WTC11 (cell line): ENCODE measurements at regions not wholly inside any gene's neighbourhood (a gene's known extent, or its start where the extent isn't known, plus 50 kb on each side); places are given as distances from the start of the nearest gene placed in this dataset.

ENCODE experiments used
- ATAC-seq: fragments of 200-7000 bp; cut with Tn5 transposase; 2 replicates; pipeline ENCODE4 v1.10.0; 2021; ENCODE audit warnings: mild to moderate bottlenecking, moderate library complexity
- CTCF ChIA-PET: fragments of 300-600 bp; sonication (Branson Sonifier 250); formaldehyde crosslinking; loops from one replicate; lab custom pipeline; 2021; ENCODE audit warnings: antibody characterized with exemption; lab: Charles Lee
- POLR2A ChIA-PET: fragments of 350-600 bp; sonication (Branson Sonifier 250); formaldehyde crosslinking; loops from one replicate; lab custom pipeline; 2021; ENCODE audit warnings: antibody characterized with exemption; lab: Charles Lee
- DNase-seq: peaks from one replicate; pipeline ENCODE4 v3.0.0; 2021; ENCODE audit warnings: low spot score
- H3K27ac Mint-ChIP-seq: 2 replicates; pipeline ENCODE4 v1.8.0; 2021; ENCODE audit warnings: mixed read lengths
- H3K27me3 Mint-ChIP-seq: 2 replicates; pipeline ENCODE4 v1.8.0; 2021; ENCODE audit warnings: low read depth, mild to moderate bottlenecking, moderate library complexity, mixed read lengths
- H3K36me3 Mint-ChIP-seq: 2 replicates; pipeline ENCODE4 v1.8.0; 2021; ENCODE audit warnings: mixed read lengths
- H3K4me1 Mint-ChIP-seq: 2 replicates; pipeline ENCODE4 v1.8.0; 2022; ENCODE audit warnings: mixed read lengths
- H3K4me3 Mint-ChIP-seq: 2 replicates; pipeline ENCODE4 v1.8.0; 2021; ENCODE audit warnings: mild to moderate bottlenecking, moderate library complexity, mixed read lengths
- H3K9me3 Mint-ChIP-seq: 2 replicates; pipeline ENCODE4 v1.8.0; 2021; ENCODE audit warnings: mixed read lengths
- CREM ChIP-seq: sonication (generic); formaldehyde crosslinking; IDR thresholded peaks from 2 replicates; pipeline ENCODE4 v1.8.1; 2022; ENCODE audit warnings: mild to moderate bottlenecking, missing genetic modification reagents, moderate library complexity
- ESRRA ChIP-seq: sonication (generic); formaldehyde crosslinking; IDR thresholded peaks from 2 replicates; pipeline ENCODE4 v1.8.1; 2022; ENCODE audit warnings: mild to moderate bottlenecking, missing genetic modification reagents, borderline replicate concordance
- ETV6 ChIP-seq: sonication (generic); formaldehyde crosslinking; IDR thresholded peaks from 2 replicates; pipeline ENCODE4 v1.8.1; 2022; ENCODE audit warnings: mild to moderate bottlenecking, missing genetic modification reagents
- FOXP1 ChIP-seq: sonication (generic); formaldehyde crosslinking; IDR thresholded peaks from 2 replicates; pipeline ENCODE4 v1.8.0; 2022; ENCODE audit warnings: missing genetic modification reagents, mild to moderate bottlenecking, moderate library complexity, borderline replicate concordance
- GTF2I ChIP-seq: fragments of 250-450 bp; sonication (Bioruptor Pico); conservative IDR thresholded peaks from 2 replicates; pipeline ENCODE4 v1.4.0; 2021; ENCODE audit warnings: mild to moderate bottlenecking
- IRF2 ChIP-seq: sonication (generic); formaldehyde crosslinking; IDR thresholded peaks from 2 replicates; pipeline ENCODE4 v1.8.0; 2022; ENCODE audit warnings: low read depth, missing genetic modification reagents, borderline replicate concordance
- NR3C1 ChIP-seq: sonication (generic); formaldehyde crosslinking; conservative IDR thresholded peaks from 2 replicates; pipeline ENCODE4 v1.8.1; 2023; ENCODE audit warnings: low read depth, mild to moderate bottlenecking, missing genetic modification reagents
- SMAD3 ChIP-seq: sonication (generic); formaldehyde crosslinking; IDR thresholded peaks from 2 replicates; pipeline ENCODE4 v1.8.0; 2022; ENCODE audit warnings: missing genetic modification reagents, mild to moderate bottlenecking, borderline replicate concordance
- SMAD4 ChIP-seq: sonication (generic); formaldehyde crosslinking; IDR thresholded peaks from 2 replicates; pipeline ENCODE4 v1.8.0; 2022; ENCODE audit warnings: mild to moderate bottlenecking, missing genetic modification reagents
- ZNF121 ChIP-seq: sonication (generic); formaldehyde crosslinking; IDR thresholded peaks from 2 replicates; pipeline ENCODE4 v1.8.0; 2023; ENCODE audit warnings: missing genetic modification reagents
- ZNF138 ChIP-seq: sonication (generic); formaldehyde crosslinking; conservative IDR thresholded peaks from 2 replicates; pipeline ENCODE4 v1.8.1; 2022; ENCODE audit warnings: mild to moderate bottlenecking, moderate library complexity, missing genetic modification reagents
- ZNF232 ChIP-seq: sonication (generic); formaldehyde crosslinking; IDR thresholded peaks from 2 replicates; pipeline ENCODE4 v1.8.0; 2022; ENCODE audit warnings: mild to moderate bottlenecking, missing genetic modification reagents
- ZNF317 ChIP-seq: sonication (generic); formaldehyde crosslinking; IDR thresholded peaks from 2 replicates; pipeline ENCODE4 v1.8.1; 2023; ENCODE audit warnings: low read depth, mild to moderate bottlenecking, moderate library complexity, missing genetic modification reagents, borderline replicate concordance
- ZNF416 ChIP-seq: fragments of 250-450 bp; sonication (Bioruptor Pico); IDR thresholded peaks from 2 replicates; pipeline ENCODE4 v1.9.0; 2021; ENCODE audit warnings: mild to moderate bottlenecking, inconsistent platforms
- TF ChIP-seq, protein P1 (sequence below): sonication (generic); formaldehyde crosslinking; IDR thresholded peaks from 2 replicates; pipeline ENCODE4 v1.8.1; 2023; ENCODE audit warnings: mild to moderate bottlenecking, missing genetic modification reagents
- TF ChIP-seq, protein P2 (sequence below): sonication (generic); formaldehyde crosslinking; IDR thresholded peaks from 2 replicates; pipeline ENCODE4 v1.8.1; 2022; ENCODE audit warnings: low read depth, missing genetic modification reagents, borderline replicate concordance
- TF ChIP-seq, protein P3 (sequence below): sonication (generic); formaldehyde crosslinking; IDR thresholded peaks from 2 replicates; pipeline ENCODE4 v1.8.1; 2023; ENCODE audit warnings: mild to moderate bottlenecking, missing genetic modification reagents
- TF ChIP-seq, protein P4 (sequence below): sonication (generic); formaldehyde crosslinking; IDR thresholded peaks from 2 replicates; pipeline ENCODE4 v1.8.1; 2022; ENCODE audit warnings: mild to moderate bottlenecking, moderate library complexity, missing genetic modification reagents
- TF ChIP-seq, protein P5 (sequence below): sonication (generic); formaldehyde crosslinking; IDR thresholded peaks from 2 replicates; pipeline ENCODE4 v1.8.1; 2022; ENCODE audit warnings: mild to moderate bottlenecking, missing genetic modification reagents, moderate library complexity, borderline replicate concordance
- TF ChIP-seq, protein P6 (sequence below): sonication (generic); formaldehyde crosslinking; IDR thresholded peaks from 2 replicates; pipeline ENCODE4 v1.8.0; 2023; ENCODE audit warnings: missing genetic modification reagents, mild to moderate bottlenecking, borderline replicate concordance
- TF ChIP-seq, protein P7 (sequence below): sonication (generic); formaldehyde crosslinking; IDR thresholded peaks from 2 replicates; pipeline ENCODE4 v1.8.0; 2023; ENCODE audit warnings: missing genetic modification reagents
- TF ChIP-seq, protein P8 (sequence below): sonication (generic); formaldehyde crosslinking; IDR thresholded peaks from 2 replicates; pipeline ENCODE4 v1.8.1; 2023; ENCODE audit warnings: mild to moderate bottlenecking, missing genetic modification reagents, moderate library complexity

DNA sequence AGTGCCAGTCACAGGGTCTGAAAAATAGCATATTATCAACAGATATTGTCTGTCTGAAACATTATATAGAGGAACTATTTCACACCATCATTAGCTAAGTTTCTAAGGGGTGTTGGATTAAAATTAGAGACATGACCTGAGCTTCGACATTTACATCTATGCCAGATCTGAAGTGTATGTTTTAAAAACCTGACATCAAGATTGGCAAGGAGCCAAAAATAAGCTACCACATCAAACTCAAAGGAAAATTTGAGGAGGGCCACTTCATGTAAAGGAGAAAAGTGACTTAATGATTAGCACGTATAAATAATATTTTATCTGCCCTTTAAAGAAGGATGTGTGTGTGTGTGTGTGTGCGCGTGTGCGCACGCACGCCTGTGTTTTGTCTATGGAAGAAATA is 752.0 kb upstream of the GRM7 start (continued):
- TF ChIP-seq, protein P1, sequence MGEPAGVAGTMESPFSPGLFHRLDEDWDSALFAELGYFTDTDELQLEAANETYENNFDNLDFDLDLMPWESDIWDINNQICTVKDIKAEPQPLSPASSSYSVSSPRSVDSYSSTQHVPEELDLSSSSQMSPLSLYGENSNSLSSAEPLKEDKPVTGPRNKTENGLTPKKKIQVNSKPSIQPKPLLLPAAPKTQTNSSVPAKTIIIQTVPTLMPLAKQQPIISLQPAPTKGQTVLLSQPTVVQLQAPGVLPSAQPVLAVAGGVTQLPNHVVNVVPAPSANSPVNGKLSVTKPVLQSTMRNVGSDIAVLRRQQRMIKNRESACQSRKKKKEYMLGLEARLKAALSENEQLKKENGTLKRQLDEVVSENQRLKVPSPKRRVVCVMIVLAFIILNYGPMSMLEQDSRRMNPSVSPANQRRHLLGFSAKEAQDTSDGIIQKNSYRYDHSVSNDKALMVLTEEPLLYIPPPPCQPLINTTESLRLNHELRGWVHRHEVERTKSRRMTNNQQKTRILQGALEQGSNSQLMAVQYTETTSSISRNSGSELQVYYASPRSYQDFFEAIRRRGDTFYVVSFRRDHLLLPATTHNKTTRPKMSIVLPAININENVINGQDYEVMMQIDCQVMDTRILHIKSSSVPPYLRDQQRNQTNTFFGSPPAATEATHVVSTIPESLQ: no peak
- TF ChIP-seq, protein P2, sequence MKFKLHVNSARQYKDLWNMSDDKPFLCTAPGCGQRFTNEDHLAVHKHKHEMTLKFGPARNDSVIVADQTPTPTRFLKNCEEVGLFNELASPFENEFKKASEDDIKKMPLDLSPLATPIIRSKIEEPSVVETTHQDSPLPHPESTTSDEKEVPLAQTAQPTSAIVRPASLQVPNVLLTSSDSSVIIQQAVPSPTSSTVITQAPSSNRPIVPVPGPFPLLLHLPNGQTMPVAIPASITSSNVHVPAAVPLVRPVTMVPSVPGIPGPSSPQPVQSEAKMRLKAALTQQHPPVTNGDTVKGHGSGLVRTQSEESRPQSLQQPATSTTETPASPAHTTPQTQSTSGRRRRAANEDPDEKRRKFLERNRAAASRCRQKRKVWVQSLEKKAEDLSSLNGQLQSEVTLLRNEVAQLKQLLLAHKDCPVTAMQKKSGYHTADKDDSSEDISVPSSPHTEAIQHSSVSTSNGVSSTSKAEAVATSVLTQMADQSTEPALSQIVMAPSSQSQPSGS (CRISPR knock-in tag): no peak
- TF ChIP-seq SMAD4 (CRISPR knock-in tag) (no peak), ETV6 (CRISPR knock-in tag) (no peak)
- TF ChIP-seq, protein P3, sequence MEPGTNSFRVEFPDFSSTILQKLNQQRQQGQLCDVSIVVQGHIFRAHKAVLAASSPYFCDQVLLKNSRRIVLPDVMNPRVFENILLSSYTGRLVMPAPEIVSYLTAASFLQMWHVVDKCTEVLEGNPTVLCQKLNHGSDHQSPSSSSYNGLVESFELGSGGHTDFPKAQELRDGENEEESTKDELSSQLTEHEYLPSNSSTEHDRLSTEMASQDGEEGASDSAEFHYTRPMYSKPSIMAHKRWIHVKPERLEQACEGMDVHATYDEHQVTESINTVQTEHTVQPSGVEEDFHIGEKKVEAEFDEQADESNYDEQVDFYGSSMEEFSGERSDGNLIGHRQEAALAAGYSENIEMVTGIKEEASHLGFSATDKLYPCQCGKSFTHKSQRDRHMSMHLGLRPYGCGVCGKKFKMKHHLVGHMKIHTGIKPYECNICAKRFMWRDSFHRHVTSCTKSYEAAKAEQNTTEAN: no peak
- TF ChIP-seq, protein P4, sequence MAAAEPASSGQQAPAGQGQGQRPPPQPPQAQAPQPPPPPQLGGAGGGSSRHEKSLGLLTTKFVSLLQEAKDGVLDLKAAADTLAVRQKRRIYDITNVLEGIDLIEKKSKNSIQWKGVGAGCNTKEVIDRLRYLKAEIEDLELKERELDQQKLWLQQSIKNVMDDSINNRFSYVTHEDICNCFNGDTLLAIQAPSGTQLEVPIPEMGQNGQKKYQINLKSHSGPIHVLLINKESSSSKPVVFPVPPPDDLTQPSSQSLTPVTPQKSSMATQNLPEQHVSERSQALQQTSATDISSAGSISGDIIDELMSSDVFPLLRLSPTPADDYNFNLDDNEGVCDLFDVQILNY (CRISPR knock-in tag): no peak

DNA sequence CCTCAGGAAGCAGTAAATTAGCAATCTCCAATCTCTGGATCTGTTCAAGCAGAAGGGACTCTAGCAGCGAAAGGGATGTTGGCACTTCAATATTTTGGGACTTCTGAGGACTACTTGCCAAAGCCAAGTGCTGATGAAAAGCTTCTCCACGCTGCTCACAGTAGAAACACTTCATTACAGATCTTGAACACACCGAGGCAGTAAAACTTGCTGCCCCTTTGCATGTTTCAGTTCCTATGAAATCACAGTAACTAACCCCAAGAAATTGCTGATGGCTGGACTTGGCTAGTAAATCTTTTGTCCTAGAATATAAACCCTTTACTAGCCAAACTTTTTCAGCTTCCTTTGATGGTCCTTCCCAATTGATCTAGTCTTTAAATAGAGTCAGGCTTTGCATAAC is 750.5 kb upstream of the GRM7 start:
- Mint-ChIP-seq H3K4me1 (no peaks in the 10 kb centered on the region), H3K27me3 (no peaks in the 10 kb centered on the region), H3K4me3 (no peak overlapping the region), H3K36me3 (peaks cover 19% of the 10 kb centered on the region), H3K9me3 (peaks cover 67% of the 10 kb centered on the region), H3K27ac (no peak overlapping the region)
- ChIA-PET CTCF (no interaction called here), POLR2A (no interaction called here)
- ATAC-seq (no peak), DNase-seq (no peak)
- TF ChIP-seq ZNF138 (CRISPR knock-in tag) (no peak), ZNF121 (no peak), CREM (no peak), SMAD3 (CRISPR knock-in tag) (no peak), GTF2I (no peak), ESRRA (CRISPR knock-in tag) (no peak), ZNF317 (CRISPR knock-in tag) (no peak), ZNF416 (CRISPR knock-in tag) (no peak), FOXP1 (CRISPR knock-in tag) (no peak), NR3C1 (no peak), IRF2 (CRISPR knock-in tag) (no peak), SMAD4 (CRISPR knock-in tag) (no peak), ZNF232 (no peak)
- TF ChIP-seq, protein P5, sequence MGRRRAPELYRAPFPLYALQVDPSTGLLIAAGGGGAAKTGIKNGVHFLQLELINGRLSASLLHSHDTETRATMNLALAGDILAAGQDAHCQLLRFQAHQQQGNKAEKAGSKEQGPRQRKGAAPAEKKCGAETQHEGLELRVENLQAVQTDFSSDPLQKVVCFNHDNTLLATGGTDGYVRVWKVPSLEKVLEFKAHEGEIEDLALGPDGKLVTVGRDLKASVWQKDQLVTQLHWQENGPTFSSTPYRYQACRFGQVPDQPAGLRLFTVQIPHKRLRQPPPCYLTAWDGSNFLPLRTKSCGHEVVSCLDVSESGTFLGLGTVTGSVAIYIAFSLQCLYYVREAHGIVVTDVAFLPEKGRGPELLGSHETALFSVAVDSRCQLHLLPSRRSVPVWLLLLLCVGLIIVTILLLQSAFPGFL: no peak
- TF ChIP-seq, protein P1: no peak
- TF ChIP-seq, protein P6, sequence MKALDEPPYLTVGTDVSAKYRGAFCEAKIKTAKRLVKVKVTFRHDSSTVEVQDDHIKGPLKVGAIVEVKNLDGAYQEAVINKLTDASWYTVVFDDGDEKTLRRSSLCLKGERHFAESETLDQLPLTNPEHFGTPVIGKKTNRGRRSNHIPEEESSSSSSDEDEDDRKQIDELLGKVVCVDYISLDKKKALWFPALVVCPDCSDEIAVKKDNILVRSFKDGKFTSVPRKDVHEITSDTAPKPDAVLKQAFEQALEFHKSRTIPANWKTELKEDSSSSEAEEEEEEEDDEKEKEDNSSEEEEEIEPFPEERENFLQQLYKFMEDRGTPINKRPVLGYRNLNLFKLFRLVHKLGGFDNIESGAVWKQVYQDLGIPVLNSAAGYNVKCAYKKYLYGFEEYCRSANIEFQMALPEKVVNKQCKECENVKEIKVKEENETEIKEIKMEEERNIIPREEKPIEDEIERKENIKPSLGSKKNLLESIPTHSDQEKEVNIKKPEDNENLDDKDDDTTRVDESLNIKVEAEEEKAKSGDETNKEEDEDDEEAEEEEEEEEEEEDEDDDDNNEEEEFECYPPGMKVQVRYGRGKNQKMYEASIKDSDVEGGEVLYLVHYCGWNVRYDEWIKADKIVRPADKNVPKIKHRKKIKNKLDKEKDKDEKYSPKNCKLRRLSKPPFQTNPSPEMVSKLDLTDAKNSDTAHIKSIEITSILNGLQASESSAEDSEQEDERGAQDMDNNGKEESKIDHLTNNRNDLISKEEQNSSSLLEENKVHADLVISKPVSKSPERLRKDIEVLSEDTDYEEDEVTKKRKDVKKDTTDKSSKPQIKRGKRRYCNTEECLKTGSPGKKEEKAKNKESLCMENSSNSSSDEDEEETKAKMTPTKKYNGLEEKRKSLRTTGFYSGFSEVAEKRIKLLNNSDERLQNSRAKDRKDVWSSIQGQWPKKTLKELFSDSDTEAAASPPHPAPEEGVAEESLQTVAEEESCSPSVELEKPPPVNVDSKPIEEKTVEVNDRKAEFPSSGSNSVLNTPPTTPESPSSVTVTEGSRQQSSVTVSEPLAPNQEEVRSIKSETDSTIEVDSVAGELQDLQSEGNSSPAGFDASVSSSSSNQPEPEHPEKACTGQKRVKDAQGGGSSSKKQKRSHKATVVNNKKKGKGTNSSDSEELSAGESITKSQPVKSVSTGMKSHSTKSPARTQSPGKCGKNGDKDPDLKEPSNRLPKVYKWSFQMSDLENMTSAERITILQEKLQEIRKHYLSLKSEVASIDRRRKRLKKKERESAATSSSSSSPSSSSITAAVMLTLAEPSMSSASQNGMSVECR (CRISPR knock-in tag): no peak
- TF ChIP-seq, protein P7, sequence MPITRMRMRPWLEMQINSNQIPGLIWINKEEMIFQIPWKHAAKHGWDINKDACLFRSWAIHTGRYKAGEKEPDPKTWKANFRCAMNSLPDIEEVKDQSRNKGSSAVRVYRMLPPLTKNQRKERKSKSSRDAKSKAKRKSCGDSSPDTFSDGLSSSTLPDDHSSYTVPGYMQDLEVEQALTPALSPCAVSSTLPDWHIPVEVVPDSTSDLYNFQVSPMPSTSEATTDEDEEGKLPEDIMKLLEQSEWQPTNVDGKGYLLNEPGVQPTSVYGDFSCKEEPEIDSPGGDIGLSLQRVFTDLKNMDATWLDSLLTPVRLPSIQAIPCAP: no peak
- TF ChIP-seq, protein P8, sequence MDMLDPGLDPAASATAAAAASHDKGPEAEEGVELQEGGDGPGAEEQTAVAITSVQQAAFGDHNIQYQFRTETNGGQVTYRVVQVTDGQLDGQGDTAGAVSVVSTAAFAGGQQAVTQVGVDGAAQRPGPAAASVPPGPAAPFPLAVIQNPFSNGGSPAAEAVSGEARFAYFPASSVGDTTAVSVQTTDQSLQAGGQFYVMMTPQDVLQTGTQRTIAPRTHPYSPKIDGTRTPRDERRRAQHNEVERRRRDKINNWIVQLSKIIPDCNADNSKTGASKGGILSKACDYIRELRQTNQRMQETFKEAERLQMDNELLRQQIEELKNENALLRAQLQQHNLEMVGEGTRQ (CRISPR knock-in tag): no peak
